DND-41 (cell line): ENCODE measurements at regions not wholly inside any gene's neighbourhood (a gene's known extent, or its start where the extent isn't known, plus 50 kb on each side); places are given as distances from the start of the nearest gene placed in this dataset.

Experiments used
- ATAC-seq: fragments of 200-7000 bp; cut with Tn5 transposase; 3 replicates; pipeline ENCODE4 v1.9.1; 2021; ENCODE audit warnings: low read depth; ENCODE audit not compliant: insufficient read depth
- DNase-seq: peaks from one replicate; pipeline ENCODE4 v3.0.0-alpha.2; 2020
- H2AFZ ChIP-seq: 2 replicates; pipeline ENCODE4 v1.6.0; 2012; ENCODE audit warnings: low read depth, low read length
- H3K27ac ChIP-seq: 2 replicates; pipeline ENCODE4 v1.5.1; 2012; ENCODE audit warnings: low read length, inconsistent platforms
- H3K27me3 ChIP-seq: fragments of 200-600 bp; sonication (generic); 2 replicates; pipeline ENCODE4 v1.6.0; 2012; ENCODE audit warnings: low read length, mild to moderate bottlenecking, inconsistent platforms; ENCODE audit not compliant: insufficient read depth, poor library complexity
- H3K36me3 ChIP-seq: 2 replicates; pipeline ENCODE4 v1.5.1; 2012; ENCODE audit warnings: low read length, inconsistent platforms; ENCODE audit not compliant: insufficient read depth
- H3K4me1 ChIP-seq: 2 replicates; pipeline ENCODE4 v1.5.1; 2012; ENCODE audit warnings: mild to moderate bottlenecking, low read length; ENCODE audit not compliant: insufficient read depth
- H3K4me2 ChIP-seq: 2 replicates; pipeline ENCODE4 v1.6.0; 2012; ENCODE audit warnings: mild to moderate bottlenecking, moderate library complexity, low read length, inconsistent platforms; ENCODE audit not compliant: insufficient read depth
- H3K4me3 ChIP-seq, 2 experiments: fragments of 200-600 bp in 1 of 2; shearing (Covaris generic) in 1 of 2; 2 replicates each; pipeline ENCODE4 v1.5.1; 2012 to 2016; ENCODE audit warnings: inconsistent platforms in 2 of 2, low read length in 2 of 2, mild to moderate bottlenecking in 2 of 2, low read depth in 1 of 2, moderate library complexity in 1 of 2
- H3K79me2 ChIP-seq: 2 replicates; pipeline ENCODE4 v1.6.0; 2012; ENCODE audit warnings: low read length, inconsistent platforms; ENCODE audit not compliant: insufficient read depth
- H3K9ac ChIP-seq: 2 replicates; pipeline ENCODE4 v1.6.0; 2012; ENCODE audit warnings: low read depth, mild to moderate bottlenecking, inconsistent platforms, low read length, moderate library complexity
- H3K9me3 ChIP-seq: 2 replicates; pipeline ENCODE4 v1.5.1; 2012; ENCODE audit warnings: low read length, moderate library complexity, mild to moderate bottlenecking, inconsistent platforms; ENCODE audit not compliant: insufficient read depth, severe bottlenecking
- H4K20me1 ChIP-seq: 2 replicates; pipeline ENCODE4 v1.6.0; 2012; ENCODE audit warnings: low read length; ENCODE audit not compliant: insufficient read depth
- EZH2 ChIP-seq: IDR thresholded peaks from 3 replicates; pipeline ENCODE4 v1.6.1; 2012; ENCODE audit warnings: borderline replicate concordance, low read depth, mild to moderate bottlenecking, moderate library complexity, low read length, inconsistent platforms; ENCODE audit not compliant: severe bottlenecking
- TF ChIP-seq, protein P1 (sequence below): IDR thresholded peaks from 2 replicates; pipeline ENCODE4 v1.5.1; 2012; ENCODE audit warnings: borderline replicate concordance, low read length, moderate library complexity, mild to moderate bottlenecking; ENCODE audit not compliant: poor library complexity, severe bottlenecking; ENCODE audit errors: extremely low read depth

DNA sequence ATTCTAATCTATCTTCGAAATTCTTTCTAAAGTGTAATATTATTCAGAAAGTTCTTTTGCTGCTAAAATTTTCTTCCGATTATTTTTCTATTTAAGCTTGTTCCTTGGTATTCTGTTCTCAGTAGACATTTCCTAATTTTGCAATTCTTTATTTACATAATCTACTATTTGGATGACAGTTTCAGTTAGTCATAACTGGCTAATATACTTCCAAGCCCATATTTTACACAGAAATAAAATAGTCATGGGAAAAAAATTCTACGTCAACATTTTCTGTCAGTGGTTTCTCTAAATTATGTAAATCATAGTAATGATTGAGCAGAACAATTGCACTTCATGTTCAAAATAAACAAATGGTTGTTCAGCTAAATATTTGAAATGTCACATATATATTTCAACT, 178.0 kb upstream of the ANKRD50 start:
- H3K36me3 ChIP-seq = no peaks in the 10 kb centered on the region
- ATAC-seq (no peak), DNase-seq (no peak)
- H4K20me1 ChIP-seq = no peaks in the 10 kb centered on the region
- no peaks in the 10 kb centered on the region for H3K4me1 ChIP-seq
- H3K4me3 ChIP-seq = no peak overlapping the region
- no peaks in the 10 kb centered on the region for H3K27me3 ChIP-seq
- no peak overlapping the region for H3K27ac ChIP-seq
- H3K4me2 ChIP-seq = no peak overlapping the region
- TF ChIP-seq, protein P1, sequence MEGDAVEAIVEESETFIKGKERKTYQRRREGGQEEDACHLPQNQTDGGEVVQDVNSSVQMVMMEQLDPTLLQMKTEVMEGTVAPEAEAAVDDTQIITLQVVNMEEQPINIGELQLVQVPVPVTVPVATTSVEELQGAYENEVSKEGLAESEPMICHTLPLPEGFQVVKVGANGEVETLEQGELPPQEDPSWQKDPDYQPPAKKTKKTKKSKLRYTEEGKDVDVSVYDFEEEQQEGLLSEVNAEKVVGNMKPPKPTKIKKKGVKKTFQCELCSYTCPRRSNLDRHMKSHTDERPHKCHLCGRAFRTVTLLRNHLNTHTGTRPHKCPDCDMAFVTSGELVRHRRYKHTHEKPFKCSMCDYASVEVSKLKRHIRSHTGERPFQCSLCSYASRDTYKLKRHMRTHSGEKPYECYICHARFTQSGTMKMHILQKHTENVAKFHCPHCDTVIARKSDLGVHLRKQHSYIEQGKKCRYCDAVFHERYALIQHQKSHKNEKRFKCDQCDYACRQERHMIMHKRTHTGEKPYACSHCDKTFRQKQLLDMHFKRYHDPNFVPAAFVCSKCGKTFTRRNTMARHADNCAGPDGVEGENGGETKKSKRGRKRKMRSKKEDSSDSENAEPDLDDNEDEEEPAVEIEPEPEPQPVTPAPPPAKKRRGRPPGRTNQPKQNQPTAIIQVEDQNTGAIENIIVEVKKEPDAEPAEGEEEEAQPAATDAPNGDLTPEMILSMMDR = no peak
- no peak for TF ChIP-seq EZH2
- H3K9me3 ChIP-seq = no peaks in the 10 kb centered on the region
- H3K79me2 ChIP-seq = no peaks in the 10 kb centered on the region
- H3K9ac ChIP-seq = no peak overlapping the region
- H2AFZ ChIP-seq = no peak overlapping the region

DNA sequence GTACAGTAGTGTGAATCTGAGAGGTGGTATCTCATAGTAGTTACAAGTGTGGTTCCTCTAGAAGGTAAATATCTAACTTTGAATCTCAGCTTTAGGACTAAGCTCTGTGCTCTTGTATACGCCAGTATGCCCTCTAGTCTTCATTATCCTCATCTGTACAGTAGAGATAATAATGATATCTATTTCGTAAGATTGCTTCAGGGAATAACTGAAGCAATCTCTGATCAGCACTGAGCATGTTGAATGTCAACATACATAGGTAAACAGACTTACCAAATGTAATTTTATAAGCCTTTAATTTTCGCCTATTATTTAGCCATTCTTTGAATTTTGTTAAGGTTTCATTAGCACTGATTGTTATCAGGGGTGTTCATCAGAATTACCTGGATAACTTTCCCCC, 175.2 kb upstream of the ANKRD50 start:
- no peaks in the 10 kb centered on the region for H3K4me1 ChIP-seq
- TF ChIP-seq, protein P1 = no peak
- TF ChIP-seq EZH2 = no peak
- H3K9me3 ChIP-seq = no peaks in the 10 kb centered on the region
- no peak overlapping the region for H3K27ac ChIP-seq
- no peaks in the 10 kb centered on the region for H3K36me3 ChIP-seq
- H3K9ac ChIP-seq = no peak overlapping the region
- H2AFZ ChIP-seq = no peak overlapping the region
- DNase-seq (no peak), ATAC-seq (no peak)
- no peaks in the 10 kb centered on the region for H3K79me2 ChIP-seq
- H3K4me2 ChIP-seq = no peak overlapping the region
- H4K20me1 ChIP-seq = no peaks in the 10 kb centered on the region
- H3K4me3 ChIP-seq = no peak overlapping the region
- no peaks in the 10 kb centered on the region for H3K27me3 ChIP-seq

DNA sequence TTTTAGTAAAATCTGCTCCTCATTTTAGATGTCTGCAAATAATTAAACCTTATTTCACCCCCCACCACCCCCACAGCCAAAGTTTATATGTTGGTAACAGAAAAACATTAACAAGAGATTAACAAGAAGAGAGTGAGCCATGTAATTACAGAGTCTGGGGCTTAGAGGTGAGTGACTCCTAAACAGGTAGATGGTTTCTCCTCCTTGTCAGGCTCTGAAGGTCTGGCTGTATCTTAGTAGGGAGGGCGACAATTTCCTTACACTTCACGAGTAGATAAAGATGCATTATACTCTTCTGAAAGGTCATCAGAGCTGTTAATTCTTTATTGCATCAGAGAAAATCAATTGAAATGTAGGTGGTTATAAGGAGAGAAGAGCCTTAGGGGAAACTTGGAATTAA, 171.8 kb upstream of the ANKRD50 start:
- no peak for ATAC-seq
- Histone ChIP-seq H3K79me2 (no peaks in the 10 kb centered on the region), H3K27me3 (no peaks in the 10 kb centered on the region), H3K9me3 (no peaks in the 10 kb centered on the region), H4K20me1 (no peaks in the 10 kb centered on the region), H2AFZ (no peak overlapping the region), H3K9ac (no peak overlapping the region), H3K27ac (no peak overlapping the region), H3K4me2 (no peak overlapping the region), H3K36me3 (no peaks in the 10 kb centered on the region), H3K4me3 (no peak overlapping the region), H3K4me1 (no peaks in the 10 kb centered on the region)
- no peak for DNase-seq
- TF ChIP-seq, protein P1 = no peak
- no peak for TF ChIP-seq EZH2

DNA sequence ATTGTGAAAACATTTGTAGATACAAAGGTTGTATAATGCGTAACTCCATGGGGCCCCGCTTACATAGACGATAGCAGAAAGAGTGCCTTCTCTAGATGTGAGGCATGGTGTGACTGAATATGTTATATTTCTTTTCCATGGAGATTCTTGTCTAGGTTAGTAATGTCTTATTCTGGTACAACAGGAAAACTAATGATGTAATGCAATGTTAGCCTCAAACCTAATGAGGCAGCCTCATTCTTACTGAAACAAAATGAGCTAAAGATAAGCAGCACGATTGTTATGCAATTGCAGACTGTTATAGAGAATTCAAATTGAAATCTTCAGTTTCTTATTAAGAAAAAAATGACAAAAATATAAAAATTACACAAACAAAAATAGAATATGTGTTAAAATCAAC, 171.1 kb upstream of the ANKRD50 start:
- no peaks in the 10 kb centered on the region for H3K79me2 ChIP-seq
- H2AFZ ChIP-seq = no peak overlapping the region
- H3K4me2 ChIP-seq = no peak overlapping the region
- no peaks in the 10 kb centered on the region for H4K20me1 ChIP-seq
- ATAC-seq = no peak
- H3K4me1 ChIP-seq = no peaks in the 10 kb centered on the region
- DNase-seq = no peak
- H3K9me3 ChIP-seq = no peaks in the 10 kb centered on the region
- no peak overlapping the region for H3K9ac ChIP-seq
- H3K4me3 ChIP-seq = no peak overlapping the region
- no peaks in the 10 kb centered on the region for H3K36me3 ChIP-seq
- no peak overlapping the region for H3K27ac ChIP-seq
- TF ChIP-seq EZH2 = no peak
- TF ChIP-seq, protein P1 = no peak
- no peaks in the 10 kb centered on the region for H3K27me3 ChIP-seq
